ENCODE measurements at regions not wholly inside any gene's neighbourhood (a gene's known extent, or its start where the extent isn't known, plus 50 kb on each side); places are given as distances from the start of the nearest gene placed in this dataset.

GRCh38 chr10:129334266-129334665, 132.8 kb upstream of the MGMT start:
- DNase-seq (ENCODE audit: low read depth): no peak

- no peak for DNase-seq (ENCODE audit: low read depth)
Measured at GRCh38 chr10:129335396-129335795, 131.6 kb upstream of the MGMT start.

GRCh38 chr10:129335942-129336341, 131.1 kb upstream of the MGMT start:
- DNase-seq (ENCODE audit: low read depth): no peak

GRCh38 chr10:129339191-129339590, 127.8 kb upstream of the MGMT start:
- DNase-seq (ENCODE audit: low read depth): no peak

- no peak for DNase-seq (ENCODE audit: low read depth)
Measured at GRCh38 chr10:129339841-129340240, 127.2 kb upstream of the MGMT start.

GRCh38 chr10:129341087-129341486, 126.0 kb upstream of the MGMT start:
- no peak for DNase-seq (ENCODE audit: low read depth)

GRCh38 chr10:129342385-129342784, 124.7 kb upstream of the MGMT start:
- no peak for DNase-seq (ENCODE audit: low read depth)

- no peak for DNase-seq (ENCODE audit: low read depth)
Measured at GRCh38 chr10:129343141-129343540, 123.9 kb upstream of the MGMT start.

- no peak for DNase-seq (ENCODE audit: low read depth)
Measured at GRCh38 chr10:129344103-129344502, 122.9 kb upstream of the MGMT start.

GRCh38 chr10:129344731-129345355, 122.2 kb upstream of the MGMT start:
- no peak for DNase-seq (ENCODE audit: low read depth)

GRCh38 chr10:129345763-129346162, 121.3 kb upstream of the MGMT start:
- no peak for DNase-seq (ENCODE audit: low read depth)

GRCh38 chr10:129350690-129351089, 116.4 kb upstream of the MGMT start:
- no peak for DNase-seq (ENCODE audit: low read depth)

- DNase-seq (ENCODE audit: low read depth): no peak
Measured at GRCh38 chr10:129353101-129353500, 113.9 kb upstream of the MGMT start.

- DNase-seq (ENCODE audit: low read depth): no peak
Measured at GRCh38 chr10:129360046-129360445, 107.0 kb upstream of the MGMT start.

- DNase-seq (ENCODE audit: low read depth): no peak
Measured at GRCh38 chr10:129361676-129362376, 105.2 kb upstream of the MGMT start.

GRCh38 chr10:129364949-129365348, 102.1 kb upstream of the MGMT start:
- DNase-seq (ENCODE audit: low read depth): no peak

- no peak for DNase-seq (ENCODE audit: low read depth)
Measured at GRCh38 chr10:129365767-129366402, 101.2 kb upstream of the MGMT start.

- no peak for DNase-seq (ENCODE audit: low read depth)
Measured at GRCh38 chr10:129366450-129366849, 100.6 kb upstream of the MGMT start.

- DNase-seq (ENCODE audit: low read depth): no peak
Measured at GRCh38 chr10:129369566-129369965, 97.5 kb upstream of the MGMT start.

GRCh38 chr10:129371541-129371940, 95.5 kb upstream of the MGMT start:
- DNase-seq (ENCODE audit: low read depth): no peak

GRCh38 chr10:129372172-129372571, 94.9 kb upstream of the MGMT start:
- no peak for DNase-seq (ENCODE audit: low read depth)

GRCh38 chr10:129373231-129373630, 93.8 kb upstream of the MGMT start:
- DNase-seq (ENCODE audit: low read depth): no peak

- no peak for DNase-seq (ENCODE audit: low read depth)
Measured at GRCh38 chr10:129373718-129374117, 93.3 kb upstream of the MGMT start.

- DNase-seq (ENCODE audit: low read depth): no peak
Measured at GRCh38 chr10:129375171-129375570, 91.9 kb upstream of the MGMT start.
